GM21723 (cell line): ENCODE measurements at regions not wholly inside any gene's neighbourhood (a gene's known extent, or its start where the extent isn't known, plus 50 kb on each side); places are given as distances from the start of the nearest gene placed in this dataset.
"Not testable (repeated sequence)": the region's sequence is repeated elsewhere in the genome, so short reads cannot be mapped to it uniquely, and the experiment has no call there.

ENCODE experiments used
- ATAC-seq: cut with Tn5 transposase; IDR thresholded peaks from one replicate; pipeline ENCODE4 v1.9.1; 2021; ENCODE audit warnings: mild to moderate bottlenecking, moderate library complexity; ENCODE audit not compliant: unreplicated experiment

- ATAC-seq: no peak
These were observed 174.3 kb downstream of the CPS1 start for GRCh38 chr2:210730672-210731071.

- not testable (repeated sequence) for ATAC-seq
These were observed 190.4 kb downstream of the CPS1 start for GRCh38 chr2:210746826-210747225.

- ATAC-seq: no peak
These were observed 196.1 kb downstream of the CPS1 start for GRCh38 chr2:210752532-210752931.

GRCh38 chr2:210753386-210753785, 197.0 kb downstream of the CPS1 start:
- no peak for ATAC-seq

- no peak for ATAC-seq
These were observed 200.5 kb downstream of the CPS1 start for GRCh38 chr2:210756855-210757254.

GRCh38 chr2:210762604-210763588, 206.5 kb downstream of the CPS1 start:
- no peak for ATAC-seq

- ATAC-seq: no peak
These were observed 212.0 kb downstream of the CPS1 start for GRCh38 chr2:210768329-210768910.

GRCh38 chr2:210776756-210777155, 220.4 kb downstream of the CPS1 start:
- no peak for ATAC-seq

GRCh38 chr2:210782222-210782621, 225.8 kb downstream of the CPS1 start:
- ATAC-seq: no peak

GRCh38 chr2:210787831-210788230, 231.4 kb downstream of the CPS1 start:
- not testable (repeated sequence) for ATAC-seq

GRCh38 chr2:210792000-210792399, 235.6 kb downstream of the CPS1 start:
- no peak for ATAC-seq

- no peak for ATAC-seq
These were observed 239.1 kb downstream of the CPS1 start for GRCh38 chr2:210795506-210795905.

- ATAC-seq: no peak
These were observed 241.8 kb downstream of the CPS1 start for GRCh38 chr2:210798180-210798579.

- no peak for ATAC-seq
These were observed 258.0 kb downstream of the CPS1 start for GRCh38 chr2:210814251-210815025.

GRCh38 chr2:210816769-210817168, 260.4 kb downstream of the CPS1 start:
- no peak for ATAC-seq

- ATAC-seq: no peak
These were observed 262.1 kb downstream of the CPS1 start for GRCh38 chr2:210818473-210818872.

- ATAC-seq: no peak
These were observed 277.0 kb downstream of the CPS1 start for GRCh38 chr2:210833403-210833802.

- no peak for ATAC-seq
These were observed 282.6 kb downstream of the CPS1 start for GRCh38 chr2:210839034-210839433.

- no peak for ATAC-seq
These were observed 283.1 kb downstream of the CPS1 start for GRCh38 chr2:210839450-210839849.

GRCh38 chr2:210842896-210843295, 286.5 kb downstream of the CPS1 start:
- ATAC-seq: no peak

GRCh38 chr2:210844016-210844415, 287.6 kb downstream of the CPS1 start:
- ATAC-seq: no peak
